ENCODE measurements at regions not wholly inside any gene's neighbourhood (a gene's known extent, or its start where the extent isn't known, plus 50 kb on each side); places are given as distances from the start of the nearest gene placed in this dataset.

- TF ChIP-seq POLR2AphosphoS5 (IDR thresholded peaks at IDR 0.05; ENCODE audit: low read depth, low read length) (no peak), TAF1 (IDR thresholded peaks at IDR 0.05; ENCODE audit: borderline replicate concordance, low read depth, low read length) (no peak)
Observed at GRCh38 chr14:85188836-85189235, 341.1 kb upstream of the FLRT2 start.
